ENCODE measurements at regions not wholly inside any gene's neighbourhood (a gene's known extent, or its start where the extent isn't known, plus 50 kb on each side); places are given as distances from the start of the nearest gene placed in this dataset.
"Not testable (repeated sequence)": the region's sequence is repeated elsewhere in the genome, so short reads cannot be mapped to it uniquely, and the experiment has no call there.

GRCh38 chr7:156368053-156368843 is 272.3 kb upstream of the RNF32 start:
- TF ChIP-seq, protein P1, sequence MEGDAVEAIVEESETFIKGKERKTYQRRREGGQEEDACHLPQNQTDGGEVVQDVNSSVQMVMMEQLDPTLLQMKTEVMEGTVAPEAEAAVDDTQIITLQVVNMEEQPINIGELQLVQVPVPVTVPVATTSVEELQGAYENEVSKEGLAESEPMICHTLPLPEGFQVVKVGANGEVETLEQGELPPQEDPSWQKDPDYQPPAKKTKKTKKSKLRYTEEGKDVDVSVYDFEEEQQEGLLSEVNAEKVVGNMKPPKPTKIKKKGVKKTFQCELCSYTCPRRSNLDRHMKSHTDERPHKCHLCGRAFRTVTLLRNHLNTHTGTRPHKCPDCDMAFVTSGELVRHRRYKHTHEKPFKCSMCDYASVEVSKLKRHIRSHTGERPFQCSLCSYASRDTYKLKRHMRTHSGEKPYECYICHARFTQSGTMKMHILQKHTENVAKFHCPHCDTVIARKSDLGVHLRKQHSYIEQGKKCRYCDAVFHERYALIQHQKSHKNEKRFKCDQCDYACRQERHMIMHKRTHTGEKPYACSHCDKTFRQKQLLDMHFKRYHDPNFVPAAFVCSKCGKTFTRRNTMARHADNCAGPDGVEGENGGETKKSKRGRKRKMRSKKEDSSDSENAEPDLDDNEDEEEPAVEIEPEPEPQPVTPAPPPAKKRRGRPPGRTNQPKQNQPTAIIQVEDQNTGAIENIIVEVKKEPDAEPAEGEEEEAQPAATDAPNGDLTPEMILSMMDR (IDR thresholded peaks at IDR 0.05) = no peak
- intact Hi-C loops (cut with DNase I) = no loop called here
- DNase-seq (no peak), ATAC-seq (peak; percentile 55 to 72)
- H3K36me3 ChIP-seq = no peaks in the 10 kb centered on the region
- H3K4me3 ChIP-seq = no peak overlapping the region
- no peaks in the 10 kb centered on the region for H3K4me1 ChIP-seq
- H3K9me3 ChIP-seq = no peaks in the 10 kb centered on the region
- no peak overlapping the region for H3K27ac ChIP-seq
- H3K27me3 ChIP-seq (ENCODE audit: low read depth) = no peaks in the 10 kb centered on the region

GRCh38 chr7:156363751-156364150 is 276.8 kb upstream of the RNF32 start:
- H3K27me3 ChIP-seq (ENCODE audit: low read depth) = no peaks in the 10 kb centered on the region
- H3K4me1 ChIP-seq = no peaks in the 10 kb centered on the region
- no peaks in the 10 kb centered on the region for H3K9me3 ChIP-seq
- no peaks in the 10 kb centered on the region for H3K36me3 ChIP-seq
- DNase-seq = no peak
- H3K27ac ChIP-seq = no peak overlapping the region
- no peak overlapping the region for H3K4me3 ChIP-seq
- ATAC-seq = no peak
- intact Hi-C loops (cut with DNase I) = no loop called here
- TF ChIP-seq, protein P1 (IDR thresholded peaks at IDR 0.05) = no peak

DNA sequence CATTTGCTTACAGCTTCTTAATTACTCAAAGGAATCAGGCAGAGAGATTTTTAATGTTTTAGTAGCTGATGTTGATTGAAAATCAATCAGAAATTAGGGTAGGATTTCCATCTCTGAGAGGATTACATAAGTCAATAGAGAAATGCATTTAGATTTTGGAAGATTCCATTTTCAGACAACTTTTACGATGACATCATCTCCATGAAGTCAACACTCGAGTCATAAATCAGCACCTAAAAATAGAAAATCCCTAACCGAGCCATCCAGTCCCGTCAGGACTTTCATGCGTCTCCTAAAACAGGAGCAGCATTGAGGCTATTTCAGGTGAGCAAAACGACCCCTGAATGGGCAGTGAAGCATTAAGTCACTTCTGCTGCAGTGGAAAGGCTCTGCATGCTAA is 279.7 kb upstream of the RNF32 start:
- DNase-seq (no peak), ATAC-seq (no peak)
- Histone ChIP-seq H3K9me3 (no peaks in the 10 kb centered on the region), H3K4me1 (no peaks in the 10 kb centered on the region), H3K4me3 (no peak overlapping the region), H3K36me3 (no peaks in the 10 kb centered on the region), H3K27ac (no peak overlapping the region), H3K27me3 (ENCODE audit: low read depth) (no peaks in the 10 kb centered on the region)
- TF ChIP-seq, protein P1 (IDR thresholded peaks at IDR 0.05) = no peak
- intact Hi-C loops (cut with DNase I) = no loop called here

DNA sequence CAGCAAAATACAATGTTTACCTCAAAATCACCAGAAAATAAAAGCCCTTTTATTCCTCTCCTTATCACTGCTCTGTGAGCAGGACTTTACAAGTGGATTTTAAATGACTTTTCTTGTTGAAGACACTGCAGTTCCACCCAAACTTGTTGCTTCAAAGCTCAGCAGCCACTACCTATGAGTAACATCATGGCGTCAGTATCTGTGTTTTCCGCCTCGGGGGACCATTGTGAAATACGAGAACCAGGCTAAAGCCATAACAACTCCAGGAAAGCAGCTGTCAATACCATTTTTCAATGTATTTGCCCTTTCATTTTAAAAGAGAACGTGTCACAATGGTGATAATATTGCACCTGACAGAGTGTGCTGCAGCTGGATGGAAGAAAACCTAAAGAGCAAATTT is 284.0 kb upstream of the RNF32 start:
- no peak for ATAC-seq
- DNase-seq = no peak
- TF ChIP-seq, protein P1 (IDR thresholded peaks at IDR 0.05) = no peak

GRCh38 chr7:156353352-156353751 is 287.2 kb upstream of the RNF32 start:
- TF ChIP-seq, protein P1 (IDR thresholded peaks at IDR 0.05) = no peak
- Histone ChIP-seq H3K27me3 (ENCODE audit: low read depth) (no peaks in the 10 kb centered on the region), H3K4me3 (no peak overlapping the region), H3K36me3 (no peaks in the 10 kb centered on the region), H3K27ac (no peak overlapping the region), H3K4me1 (no peaks in the 10 kb centered on the region), H3K9me3 (no peaks in the 10 kb centered on the region)
- DNase-seq (no peak), ATAC-seq (no peak)
- intact Hi-C loops (cut with DNase I) = no loop called here

More for the DNA sequence above, 284.0 kb upstream of the RNF32 start:
- intact Hi-C loops (cut with DNase I) = no loop called here
- H3K4me3 ChIP-seq = no peak overlapping the region
- H3K27me3 ChIP-seq (ENCODE audit: low read depth) = no peaks in the 10 kb centered on the region
- H3K9me3 ChIP-seq = no peaks in the 10 kb centered on the region
- no peaks in the 10 kb centered on the region for H3K36me3 ChIP-seq
- H3K27ac ChIP-seq = no peak overlapping the region
- H3K4me1 ChIP-seq = no peaks in the 10 kb centered on the region

DNA sequence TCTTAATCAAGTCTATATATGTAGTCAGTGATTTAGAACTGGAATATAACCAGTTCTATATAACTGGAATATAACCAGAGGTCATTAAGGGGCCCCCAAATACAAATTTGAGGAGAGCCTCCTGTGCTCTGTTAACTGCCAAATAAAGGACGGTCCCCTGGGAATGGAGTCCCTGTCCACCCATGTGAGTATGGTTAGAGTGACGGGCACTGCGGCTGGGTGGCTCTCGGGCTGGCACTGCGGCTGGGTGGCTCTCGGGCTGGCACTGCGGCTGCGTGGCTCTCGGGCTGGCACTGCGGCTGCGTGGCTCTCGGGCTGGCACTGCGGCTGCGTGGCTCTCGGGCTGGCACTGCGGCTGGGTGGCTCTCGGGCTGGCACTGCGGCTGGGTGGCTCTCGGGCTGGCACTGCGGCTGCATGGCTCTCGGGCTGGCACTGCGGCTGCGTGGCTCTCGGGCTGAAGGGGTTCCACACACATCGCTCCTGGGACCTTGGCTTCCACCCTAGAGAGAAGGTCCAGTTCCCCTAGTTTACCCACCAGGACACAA is 292.8 kb upstream of the RNF32 start:
- H3K4me1 ChIP-seq; DNase-seq; ATAC-seq; intact Hi-C loops (cut with DNase I); H3K27ac ChIP-seq; H3K4me3 ChIP-seq; H3K27me3 ChIP-seq (ENCODE audit: low read depth); H3K36me3 ChIP-seq; H3K9me3 ChIP-seq: not testable (repeated sequence)

Measured in lower lobe of right lung (tissue), 2 donors.